ENCODE measurements at regions not wholly inside any gene's neighbourhood (a gene's known extent, or its start where the extent isn't known, plus 50 kb on each side); places are given as distances from the start of the nearest gene placed in this dataset.

GRCh38 chr10:4650582-4650981 lies 175.4 kb upstream of the AKR1E2 start:
- TF ChIP-seq CTCF (IDR thresholded peaks at IDR 0.05), result no peak
- no peak for TF ChIP-seq POLR2A (IDR thresholded peaks at IDR 0.05)

All from testis (tissue), 2 donors.